ENCODE measurements at regions not wholly inside any gene's neighbourhood (a gene's known extent, or its start where the extent isn't known, plus 50 kb on each side); places are given as distances from the start of the nearest gene placed in this dataset.

GRCh38 chr2:150710041-150710440 lies 222.6 kb upstream of the RND3 start:
- no peak overlapping the region for H3K4me3 ChIP-seq (ENCODE audit: low read length in 2 of 2)
- no peaks in the 10 kb centered on the region for H3K36me3 ChIP-seq (ENCODE audit: control insufficient read depth in 2 of 2, insufficient read depth in 2 of 2, low read length in 1 of 2)
- 86% methylated on average over 3 of the region's 3 CpGs for WGBS
- H3K27ac ChIP-seq (ENCODE audit: low read depth in 1 of 2, low read length in 1 of 2): no peak overlapping the region
- H3K4me1 ChIP-seq (ENCODE audit: control insufficient read depth in 2 of 2, insufficient read depth in 2 of 2, low read length in 2 of 2): no peaks in the 10 kb centered on the region
- H3K27me3 ChIP-seq (ENCODE audit: control insufficient read depth in 2 of 2, insufficient read depth in 1 of 2, low read length in 1 of 2): no peaks in the 10 kb centered on the region
- no peaks in the 10 kb centered on the region for H3K9me3 ChIP-seq (ENCODE audit: control insufficient read depth in 2 of 2, insufficient read depth in 1 of 2, low read length in 1 of 2)
- no peak for DNase-seq (ENCODE audit: low read depth in 6 of 9, low spot score in 9 of 9)

DNA sequence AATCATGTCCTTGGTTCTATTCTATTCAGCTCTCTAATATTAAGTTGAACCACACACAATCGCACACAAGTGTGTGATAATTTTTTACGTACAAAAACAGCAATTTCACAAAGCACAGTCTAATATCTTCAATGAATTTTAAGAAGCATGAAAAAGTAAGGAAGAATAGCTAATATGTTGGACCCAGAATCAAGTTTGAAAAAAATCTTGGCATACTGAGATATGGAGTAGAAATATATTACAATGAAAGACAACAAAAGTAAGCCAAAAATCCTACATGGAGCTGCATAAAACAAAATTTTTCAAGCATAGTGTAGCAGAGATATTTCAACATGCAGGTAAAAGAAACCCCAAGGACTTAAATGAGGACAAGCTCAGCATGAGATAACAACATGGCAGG lies 219.1 kb upstream of the RND3 start:
- DNase-seq (ENCODE audit: low read depth in 6 of 9, low spot score in 9 of 9): no peak
- Histone ChIP-seq H3K27ac (ENCODE audit: low read depth in 1 of 2, low read length in 1 of 2) (no peak overlapping the region), H3K36me3 (ENCODE audit: control insufficient read depth in 2 of 2, insufficient read depth in 2 of 2, low read length in 1 of 2) (no peaks in the 10 kb centered on the region), H3K4me1 (ENCODE audit: control insufficient read depth in 2 of 2, insufficient read depth in 2 of 2, low read length in 2 of 2) (no peaks in the 10 kb centered on the region), H3K27me3 (ENCODE audit: control insufficient read depth in 2 of 2, insufficient read depth in 1 of 2, low read length in 1 of 2) (no peaks in the 10 kb centered on the region), H3K9me3 (ENCODE audit: control insufficient read depth in 2 of 2, insufficient read depth in 1 of 2, low read length in 1 of 2) (no peaks in the 10 kb centered on the region), H3K4me3 (ENCODE audit: low read length in 2 of 2) (no peak overlapping the region)
- WGBS: 97% methylated on average over 2 of the region's 2 CpGs

- H3K4me1 ChIP-seq (ENCODE audit: control insufficient read depth in 2 of 2, insufficient read depth in 2 of 2, low read length in 2 of 2): no peaks in the 10 kb centered on the region
- WGBS: 80% methylated on average over 2 of the region's 2 CpGs
- no peak overlapping the region for H3K4me3 ChIP-seq (ENCODE audit: low read length in 2 of 2)
- H3K27me3 ChIP-seq (ENCODE audit: control insufficient read depth in 2 of 2, insufficient read depth in 1 of 2, low read length in 1 of 2): no peaks in the 10 kb centered on the region
- no peak for DNase-seq (ENCODE audit: low read depth in 6 of 9, low spot score in 9 of 9)
- H3K9me3 ChIP-seq (ENCODE audit: control insufficient read depth in 2 of 2, insufficient read depth in 1 of 2, low read length in 1 of 2): no peaks in the 10 kb centered on the region
- no peak overlapping the region for H3K27ac ChIP-seq (ENCODE audit: low read depth in 1 of 2, low read length in 1 of 2)
- no peaks in the 10 kb centered on the region for H3K36me3 ChIP-seq (ENCODE audit: control insufficient read depth in 2 of 2, insufficient read depth in 2 of 2, low read length in 1 of 2)
These were observed 218.3 kb upstream of the RND3 start for GRCh38 chr2:150705767-150706166.

DNA sequence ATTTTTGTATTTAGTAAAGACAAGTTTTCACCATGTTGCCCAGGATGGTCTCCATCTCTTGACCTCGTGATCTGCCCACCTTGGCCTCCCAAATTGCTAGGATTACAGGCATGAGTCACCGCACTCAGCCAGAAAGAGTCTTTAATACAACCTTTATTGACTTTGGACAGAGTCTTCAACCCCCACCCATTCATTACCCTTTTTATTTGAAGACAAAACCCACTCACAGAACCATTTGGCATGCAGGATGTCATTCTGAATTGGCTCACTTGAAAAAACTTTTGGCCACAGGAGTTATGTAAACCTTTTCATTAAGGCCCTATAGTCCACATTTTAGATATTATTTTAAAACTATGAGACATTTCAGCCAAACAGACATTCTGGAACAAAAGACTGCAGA lies 217.9 kb upstream of the RND3 start:
- Histone ChIP-seq H3K27ac (ENCODE audit: low read depth in 1 of 2, low read length in 1 of 2) (no peak overlapping the region), H3K4me1 (ENCODE audit: control insufficient read depth in 2 of 2, insufficient read depth in 2 of 2, low read length in 2 of 2) (no peaks in the 10 kb centered on the region), H3K9me3 (ENCODE audit: control insufficient read depth in 2 of 2, insufficient read depth in 1 of 2, low read length in 1 of 2) (no peaks in the 10 kb centered on the region), H3K4me3 (ENCODE audit: low read length in 2 of 2) (no peak overlapping the region), H3K27me3 (ENCODE audit: control insufficient read depth in 2 of 2, insufficient read depth in 1 of 2, low read length in 1 of 2) (no peaks in the 10 kb centered on the region), H3K36me3 (ENCODE audit: control insufficient read depth in 2 of 2, insufficient read depth in 2 of 2, low read length in 1 of 2) (no peaks in the 10 kb centered on the region)
- 90% methylated on average over 2 of the region's 2 CpGs for WGBS
- DNase-seq (ENCODE audit: low read depth in 6 of 9, low spot score in 9 of 9): no peak

DNA sequence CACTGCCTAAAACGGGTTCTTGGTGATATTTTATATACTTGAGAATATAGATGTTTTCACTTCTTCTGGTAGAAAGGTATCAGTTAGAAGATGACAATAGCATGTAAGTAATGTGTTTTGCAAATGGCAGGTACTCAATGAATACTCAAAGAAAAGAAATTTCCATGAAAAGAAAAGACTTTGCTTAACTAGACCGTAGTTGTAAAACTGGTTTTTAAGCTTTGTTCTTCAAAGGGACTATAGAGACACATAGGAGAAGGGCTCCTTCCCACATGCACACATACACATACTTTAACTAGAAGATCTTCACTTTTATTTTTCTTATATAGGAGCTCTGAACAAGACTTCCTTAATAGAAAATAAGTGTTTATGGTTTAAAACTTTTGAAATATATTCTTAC lies 215.3 kb upstream of the RND3 start:
- H3K4me3 ChIP-seq (ENCODE audit: low read length in 2 of 2): no peak overlapping the region

DNA sequence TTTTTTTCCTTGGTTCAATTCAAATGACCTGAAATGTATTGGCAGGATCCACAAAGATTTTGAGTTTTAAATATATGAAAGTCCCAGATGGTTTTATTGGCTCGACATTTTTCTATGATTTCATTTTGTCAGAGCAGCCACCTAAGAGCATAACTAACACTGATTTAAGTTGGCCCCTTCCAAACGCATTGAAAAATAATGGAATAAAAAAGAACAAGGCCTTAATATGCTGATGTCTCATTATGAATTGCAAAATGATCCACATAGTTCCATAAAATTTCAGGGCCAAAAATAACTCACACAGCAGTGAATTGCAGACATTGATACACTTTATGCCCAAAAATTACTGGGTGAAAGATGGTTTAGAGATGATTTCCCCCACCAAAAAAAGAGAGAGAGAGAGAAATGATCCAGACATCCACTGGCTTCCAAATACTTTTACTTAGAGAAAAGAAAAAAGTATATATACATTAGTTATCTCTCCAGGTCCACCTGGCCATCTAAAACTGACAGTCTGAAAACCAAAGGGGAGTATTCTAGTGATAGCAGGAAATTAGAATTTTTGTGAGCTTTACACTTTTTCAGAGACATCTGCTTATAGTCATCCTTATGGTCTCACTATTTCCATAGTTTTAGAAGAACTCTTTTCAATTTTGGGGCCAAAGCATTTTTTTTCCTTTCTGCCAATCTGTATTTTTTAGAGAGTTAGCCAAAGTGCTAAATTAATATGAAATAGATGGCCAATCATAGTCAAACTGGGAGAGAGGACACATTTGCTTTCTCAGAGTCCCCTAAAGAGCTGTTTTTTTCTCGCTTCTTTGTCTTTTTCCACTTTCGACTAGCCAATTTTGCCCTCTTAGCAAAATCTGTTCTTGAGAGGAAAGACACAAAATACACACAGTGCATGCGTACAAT lies 213.5 kb upstream of the RND3 start:
- Histone ChIP-seq H3K36me3 (ENCODE audit: control insufficient read depth in 2 of 2, insufficient read depth in 2 of 2, low read length in 1 of 2) (no peaks in the 10 kb centered on the region), H3K27ac (ENCODE audit: low read depth in 1 of 2, low read length in 1 of 2) (no peak overlapping the region), H3K4me3 (ENCODE audit: low read length in 2 of 2) (no peak overlapping the region), H3K27me3 (ENCODE audit: control insufficient read depth in 2 of 2, insufficient read depth in 1 of 2, low read length in 1 of 2) (no peaks in the 10 kb centered on the region), H3K9me3 (ENCODE audit: control insufficient read depth in 2 of 2, insufficient read depth in 1 of 2, low read length in 1 of 2) (no peaks in the 10 kb centered on the region), H3K4me1 (ENCODE audit: control insufficient read depth in 2 of 2, insufficient read depth in 2 of 2, low read length in 2 of 2) (no peaks in the 10 kb centered on the region)
- WGBS: 91% methylated on average over 5 of the region's 5 CpGs
- no peak for DNase-seq (ENCODE audit: low read depth in 6 of 9, low spot score in 9 of 9)

More for the DNA sequence above, 215.3 kb upstream of the RND3 start:
- 92% methylated on average over 2 of the region's 2 CpGs for WGBS
- Histone ChIP-seq H3K27me3 (ENCODE audit: control insufficient read depth in 2 of 2, insufficient read depth in 1 of 2, low read length in 1 of 2) (no peaks in the 10 kb centered on the region), H3K27ac (ENCODE audit: low read depth in 1 of 2, low read length in 1 of 2) (no peak overlapping the region), H3K4me1 (ENCODE audit: control insufficient read depth in 2 of 2, insufficient read depth in 2 of 2, low read length in 2 of 2) (no peaks in the 10 kb centered on the region), H3K36me3 (ENCODE audit: control insufficient read depth in 2 of 2, insufficient read depth in 2 of 2, low read length in 1 of 2) (no peaks in the 10 kb centered on the region), H3K9me3 (ENCODE audit: control insufficient read depth in 2 of 2, insufficient read depth in 1 of 2, low read length in 1 of 2) (no peaks in the 10 kb centered on the region)
- DNase-seq (ENCODE audit: low read depth in 6 of 9, low spot score in 9 of 9): no peak

- Histone ChIP-seq H3K27me3 (ENCODE audit: control insufficient read depth in 2 of 2, insufficient read depth in 1 of 2, low read length in 1 of 2) (no peaks in the 10 kb centered on the region), H3K9me3 (ENCODE audit: control insufficient read depth in 2 of 2, insufficient read depth in 1 of 2, low read length in 1 of 2) (no peaks in the 10 kb centered on the region), H3K36me3 (ENCODE audit: control insufficient read depth in 2 of 2, insufficient read depth in 2 of 2, low read length in 1 of 2) (no peaks in the 10 kb centered on the region), H3K4me1 (ENCODE audit: control insufficient read depth in 2 of 2, insufficient read depth in 2 of 2, low read length in 2 of 2) (no peaks in the 10 kb centered on the region), H3K27ac (ENCODE audit: low read depth in 1 of 2, low read length in 1 of 2) (no peak overlapping the region), H3K4me3 (ENCODE audit: low read length in 2 of 2) (no peak overlapping the region)
- DNase-seq (ENCODE audit: low read depth in 6 of 9, low spot score in 9 of 9): no peak
- WGBS: 89% methylated on average over 1 of the region's 1 CpG
These were observed 211.8 kb upstream of the RND3 start for GRCh38 chr2:150699218-150699617.

- Histone ChIP-seq H3K9me3 (ENCODE audit: control insufficient read depth in 2 of 2, insufficient read depth in 1 of 2, low read length in 1 of 2) (no peaks in the 10 kb centered on the region), H3K27ac (ENCODE audit: low read depth in 1 of 2, low read length in 1 of 2) (peak overlapping the region in 1 of 2 donors; percentile 11)
These were observed 210.7 kb upstream of the RND3 start for GRCh38 chr2:150698016-150698661.

DNA sequence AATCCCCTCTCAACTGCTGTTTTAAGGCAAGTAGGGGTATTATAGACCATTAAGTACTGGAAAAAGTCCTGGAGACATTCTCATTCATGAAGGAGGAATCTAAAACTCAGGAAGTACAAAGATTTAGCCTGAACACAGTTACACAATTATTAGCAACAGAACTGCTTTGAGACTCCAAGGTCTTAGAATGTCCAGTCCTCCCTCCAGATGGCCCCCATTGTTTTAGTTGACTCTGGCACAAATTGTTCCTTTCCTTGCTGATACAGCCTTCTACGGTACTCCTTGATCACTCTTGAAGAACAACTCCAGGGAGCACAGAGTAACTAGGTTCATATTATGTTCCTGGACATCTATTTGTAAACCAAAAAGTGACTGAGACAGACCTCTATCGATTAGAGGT lies 210.1 kb upstream of the RND3 start:
- H3K27ac ChIP-seq (ENCODE audit: low read depth in 1 of 2, low read length in 1 of 2): no peak overlapping the region
- H3K9me3 ChIP-seq (ENCODE audit: control insufficient read depth in 2 of 2, insufficient read depth in 1 of 2, low read length in 1 of 2): no peaks in the 10 kb centered on the region

More at GRCh38 chr2:150698016-150698661, 210.7 kb upstream of the RND3 start:
- no peak overlapping the region for H3K4me3 ChIP-seq (ENCODE audit: low read length in 2 of 2)
- DNase-seq (ENCODE audit: low read depth in 6 of 9, low spot score in 9 of 9): no peak
- 71% methylated on average over 2 of the region's 2 CpGs for WGBS
- H3K4me1 ChIP-seq (ENCODE audit: control insufficient read depth in 2 of 2, insufficient read depth in 2 of 2, low read length in 2 of 2): no peaks in the 10 kb centered on the region
- no peaks in the 10 kb centered on the region for H3K27me3 ChIP-seq (ENCODE audit: control insufficient read depth in 2 of 2, insufficient read depth in 1 of 2, low read length in 1 of 2)
- H3K36me3 ChIP-seq (ENCODE audit: control insufficient read depth in 2 of 2, insufficient read depth in 2 of 2, low read length in 1 of 2): no peaks in the 10 kb centered on the region

More for the DNA sequence above, 210.1 kb upstream of the RND3 start:
- DNase-seq (ENCODE audit: low read depth in 6 of 9, low spot score in 9 of 9): no peak
- no peaks in the 10 kb centered on the region for H3K4me1 ChIP-seq (ENCODE audit: control insufficient read depth in 2 of 2, insufficient read depth in 2 of 2, low read length in 2 of 2)
- 87% methylated on average over 2 of the region's 2 CpGs for WGBS
- H3K4me3 ChIP-seq (ENCODE audit: low read length in 2 of 2): no peak overlapping the region
- no peaks in the 10 kb centered on the region for H3K27me3 ChIP-seq (ENCODE audit: control insufficient read depth in 2 of 2, insufficient read depth in 1 of 2, low read length in 1 of 2)
- no peaks in the 10 kb centered on the region for H3K36me3 ChIP-seq (ENCODE audit: control insufficient read depth in 2 of 2, insufficient read depth in 2 of 2, low read length in 1 of 2)

Measured in thymus (tissue), 11 donors.